HepG2 (cell line): ENCODE measurements at regions not wholly inside any gene's neighbourhood (a gene's known extent, or its start where the extent isn't known, plus 50 kb on each side); places are given as distances from the start of the nearest gene placed in this dataset.

Experiments
- ATAC-seq: fragments of 200-7000 bp; cut with Tn5 transposase; 3 replicates; pipeline ENCODE4 v1.9.1; 2020; ENCODE audit warnings: mild to moderate bottlenecking, moderate library complexity
- BruUV-seq: library from RNA; stranded (reverse); fragments of 400-500 nt; replicated peaks from 2 replicates; lab custom pipeline; 2021; lab: Mats Ljungman, UMichigan
- CTCF ChIA-PET: fragments of 300-600 bp; formaldehyde crosslinking; extraction: SDS; loops from one replicate; lab custom pipeline; 2021; ENCODE audit warnings: low total read pairs, inconsistent platforms, low intra/inter-chr PET ratio; lab: Yijun Ruan, JAX
- POLR2A ChIA-PET: fragments of 350-600 bp; sonication (Branson Sonifier 250); formaldehyde crosslinking; loops from one replicate; lab custom pipeline; 2020; ENCODE audit warnings: antibody characterized with exemption, inconsistent platforms; lab: Yijun Ruan, JAX
- DNase-seq: peaks from one replicate; pipeline ENCODE4 v3.0.0-alpha.2; 2015; ENCODE audit warnings: low spot score
- FAIRE-seq: peaks from 3 replicates; lab custom pipeline; 2011; peaks lifted over from hg19 to GRCh38; lab: Jason Lieb, UNC
- H2AFZ ChIP-seq: one replicate; pipeline ENCODE4 v1.6.1; 2011; ENCODE audit warnings: low read length, inconsistent platforms
- H3K27ac ChIP-seq: fragments of 300-600 bp; 3 replicates; pipeline ENCODE4 v1.8.0; 2011; ENCODE audit warnings: mixed run types, mild to moderate bottlenecking, mixed read lengths, low read length, inconsistent platforms; ENCODE audit not compliant: insufficient read depth; ENCODE audit errors: extremely low read length
- H3K27me3 ChIP-seq, 2 experiments: fragments of 200-600 bp in 1 of 2; 2 replicates in 1 of 2; 3 replicates in 1 of 2; pipeline versions ENCODE4 v1.6.0 to v1.8.0; 2011; ENCODE audit warnings: low read length in 2 of 2, mild to moderate bottlenecking in 2 of 2, moderate library complexity in 2 of 2, inconsistent platforms in 1 of 2; ENCODE audit not compliant: insufficient read depth in 2 of 2, control insufficient read depth in 1 of 2
- H3K36me3 ChIP-seq, 2 experiments: fragments of 200-600 bp in 1 of 2; replicated peaks in 1 of 2; 2 replicates in 1 of 2; 3 replicates in 1 of 2; pipeline versions ENCODE4 v1.5.1 to v1.8.0; 2011; ENCODE audit warnings: low read length in 2 of 2, inconsistent platforms in 1 of 2; ENCODE audit not compliant: insufficient read depth in 2 of 2, control insufficient read depth in 1 of 2
- H3K4me1 ChIP-seq: 2 replicates; pipeline ENCODE4 v1.5.1; 2012; ENCODE audit warnings: low read length, inconsistent platforms; ENCODE audit not compliant: insufficient read depth
- H3K4me2 ChIP-seq: 2 replicates; pipeline ENCODE4 v1.6.0; 2011; ENCODE audit warnings: low read depth, low read length, inconsistent platforms
- H3K4me3 ChIP-seq, 3 experiments: fragments of 200-600 bp in 1 of 3; sonication (generic), shearing (Covaris generic) in 1 of 3; replicated peaks in 1 of 3; 2 replicates each; pipeline ENCODE4 v1.5.1; 2011 to 2016; ENCODE audit warnings: low read length in 3 of 3, inconsistent platforms in 2 of 3, low read depth in 2 of 3, mild to moderate bottlenecking in 2 of 3, control low read depth in 1 of 3, mixed read lengths in 1 of 3; ENCODE audit not compliant: insufficient read depth in 1 of 3
- H3K79me2 ChIP-seq: one replicate; pipeline ENCODE4 v1.6.1; 2011; ENCODE audit warnings: low read length, inconsistent platforms; ENCODE audit not compliant: insufficient read depth
- H3K9ac ChIP-seq: 2 replicates; pipeline ENCODE4 v1.6.0; 2011; ENCODE audit warnings: mild to moderate bottlenecking, low read depth, low read length, inconsistent platforms; ENCODE audit not compliant: insufficient read depth
- H3K9me3 ChIP-seq: 2 replicates; pipeline ENCODE4 v1.5.1; 2012; ENCODE audit warnings: mild to moderate bottlenecking, low read length
- H4K20me1 ChIP-seq: 2 replicates; pipeline ENCODE4 v1.6.0; 2011; ENCODE audit warnings: inconsistent platforms, mild to moderate bottlenecking, low read length, moderate library complexity; ENCODE audit not compliant: insufficient read depth
- GABPB1 ChIP-seq: IDR thresholded peaks from 2 replicates; pipeline ENCODE4 v1.6.1; 2016; ENCODE audit warnings: mild to moderate bottlenecking, missing genetic modification reagents, moderate library complexity, missing compliant biosample characterization
- HMG20B ChIP-seq: conservative IDR thresholded peaks from 2 replicates; pipeline ENCODE4 v1.6.1; 2016; ENCODE audit warnings: missing genetic modification reagents, missing compliant biosample characterization
- MAF1 ChIP-seq: sonication (generic); formaldehyde crosslinking; IDR thresholded peaks from 2 replicates; pipeline ENCODE4 v1.5.0; 2020; ENCODE audit warnings: missing genetic modification reagents, borderline replicate concordance
- NCOA5 ChIP-seq: sonication (generic); formaldehyde crosslinking; IDR thresholded peaks from 2 replicates; pipeline ENCODE4 v1.4.0; 2020; ENCODE audit warnings: missing genetic modification reagents
- NR2F1 ChIP-seq, 2 experiments: fragments of 450-650 bp in 1 of 2; formaldehyde crosslinking in 1 of 2; IDR thresholded peaks; 2 replicates each; pipeline versions ENCODE4 v1.5.0 to v1.6.1; 2016 to 2020; ENCODE audit warnings: mild to moderate bottlenecking in 1 of 2, missing compliant biosample characterization in 1 of 2, missing genetic modification reagents in 1 of 2, moderate library complexity in 1 of 2
- SP2 ChIP-seq: sonication (generic); formaldehyde crosslinking; IDR thresholded peaks from 2 replicates; pipeline ENCODE4 v1.5.1; 2020; ENCODE audit warnings: mild to moderate bottlenecking, missing genetic modification reagents
- STAG1 ChIP-seq: sonication (generic); formaldehyde crosslinking; IDR thresholded peaks from 2 replicates; pipeline ENCODE4 v1.4.0; 2020; ENCODE audit warnings: missing genetic modification reagents
- ZEB1 ChIP-seq: IDR thresholded peaks from 2 replicates; pipeline ENCODE4 v1.6.1; 2012; ENCODE audit warnings: mild to moderate bottlenecking, low read depth, inconsistent platforms; ENCODE audit not compliant: insufficient replicate concordance
- ZFP1 ChIP-seq: IDR thresholded peaks from 2 replicates; pipeline ENCODE4 v1.6.1; 2016
- ZFY ChIP-seq: sonication (generic); formaldehyde crosslinking; IDR thresholded peaks from 2 replicates; pipeline ENCODE4 v1.4.0; 2020; ENCODE audit warnings: missing genetic modification reagents
- ZNF274 ChIP-seq: sonication (generic); formaldehyde crosslinking; IDR thresholded peaks from 2 replicates; pipeline ENCODE4 v1.5.1; 2020; ENCODE audit warnings: mild to moderate bottlenecking, missing genetic modification reagents
- ZNF326 ChIP-seq: sonication (generic); formaldehyde crosslinking; IDR thresholded peaks from 2 replicates; pipeline ENCODE4 v1.4.0; 2020; ENCODE audit warnings: missing genetic modification reagents, borderline replicate concordance
- ZNF746 ChIP-seq: sonication (generic); formaldehyde crosslinking; IDR thresholded peaks from 2 replicates; pipeline ENCODE4 v1.8.0; 2022; ENCODE audit warnings: mild to moderate bottlenecking, missing genetic modification reagents
- ZNF782 ChIP-seq: sonication (generic); formaldehyde crosslinking; IDR thresholded peaks from 2 replicates; pipeline ENCODE4 v1.4.0; 2020; ENCODE audit warnings: missing genetic modification reagents, mild to moderate bottlenecking, borderline replicate concordance
- WGBS: methylation state at CpG from one replicate; pipeline ENCODE4 v1.1.6; 2017; ENCODE audit warnings: low lambda C conversion rate; 5-methylcytosine and 5-hydroxymethylcytosine counted together
- in situ Hi-C: cut with HindIII; loops from 2 replicates; pipeline ENCODE4 v1.10.0; 2017; ENCODE audit warnings: low pct_unique_long_range_greater_than_20kb; ENCODE audit not compliant: extremely low pct_ligation_motif_present
- intact Hi-C: fragments of 100-400 bp; cut with micrococcal nuclease; formaldehyde crosslinking; loops from one replicate; pipeline ENCODE4 v1.10.0; 2022; ENCODE audit not compliant: unreplicated experiment
- TF ChIP-seq, protein P1 (sequence below): IDR thresholded peaks from 2 replicates; pipeline ENCODE4 v1.6.1; 2018; ENCODE audit warnings: missing genetic modification reagents
- TF ChIP-seq, protein P2 (sequence below): sonication (generic); formaldehyde crosslinking; conservative IDR thresholded peaks from 2 replicates; pipeline ENCODE4 v1.8.0; 2022; ENCODE audit warnings: low read depth, missing genetic modification reagents

DNA sequence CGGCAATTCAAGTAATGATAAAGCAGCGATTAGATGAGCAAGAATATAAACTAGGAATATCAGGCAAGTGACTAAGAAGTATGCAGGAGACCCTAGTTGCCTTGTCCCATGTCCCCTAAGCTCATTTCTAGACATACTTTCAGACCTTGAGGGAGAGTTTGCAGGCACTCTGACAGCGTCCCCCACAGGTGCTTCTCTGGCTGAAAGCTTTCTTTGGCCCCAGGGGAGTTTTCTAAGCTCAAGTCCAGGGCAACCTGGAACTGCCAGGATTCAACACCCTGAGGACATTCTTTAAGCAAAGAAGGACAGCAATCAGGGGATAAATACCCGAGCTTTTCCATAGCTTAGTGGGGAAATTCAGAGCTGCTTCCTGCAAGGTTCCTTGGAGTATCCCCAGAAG lies 308.1 kb upstream of the CHST9 start:
- Histone ChIP-seq H3K9me3 (no peaks in the 10 kb centered on the region), H3K4me2 (no peak overlapping the region), H3K79me2 (no peaks in the 10 kb centered on the region), H3K9ac (no peak overlapping the region), H4K20me1 (no peaks in the 10 kb centered on the region), H3K4me3 (no peak overlapping the region), H3K4me1 (peaks cover under 1% of the 10 kb centered on the region; the same call in 1 of the 2 replicates), H3K36me3 (no peaks in the 10 kb centered on the region), H3K27ac (no peak overlapping the region), H3K27me3 (no peaks in the 10 kb centered on the region), H2AFZ (no peak overlapping the region)
- 32% methylated on average over 3 of the region's 4 CpGs for WGBS
- in situ Hi-C loops = no loop called here
- TF ChIP-seq ZNF746 (no peak), MAF1 (CRISPR knock-in tag) (no peak), ZFY (CRISPR knock-in tag) (no peak), SP2 (CRISPR knock-in tag) (no peak), NR2F1 (CRISPR knock-in tag; IDR thresholded peaks at IDR 0.05) (no peak), NCOA5 (CRISPR knock-in tag) (no peak), ZEB1 (no peak), ZNF782 (no peak), GABPB1 (CRISPR knock-in tag) (no peak), STAG1 (CRISPR knock-in tag) (no peak), ZNF326 (CRISPR knock-in tag) (no peak), ZFP1 (CRISPR knock-in tag) (no peak), ZNF274 (CRISPR knock-in tag) (no peak), HMG20B (CRISPR knock-in tag) (no peak)
- TF ChIP-seq, protein P1, sequence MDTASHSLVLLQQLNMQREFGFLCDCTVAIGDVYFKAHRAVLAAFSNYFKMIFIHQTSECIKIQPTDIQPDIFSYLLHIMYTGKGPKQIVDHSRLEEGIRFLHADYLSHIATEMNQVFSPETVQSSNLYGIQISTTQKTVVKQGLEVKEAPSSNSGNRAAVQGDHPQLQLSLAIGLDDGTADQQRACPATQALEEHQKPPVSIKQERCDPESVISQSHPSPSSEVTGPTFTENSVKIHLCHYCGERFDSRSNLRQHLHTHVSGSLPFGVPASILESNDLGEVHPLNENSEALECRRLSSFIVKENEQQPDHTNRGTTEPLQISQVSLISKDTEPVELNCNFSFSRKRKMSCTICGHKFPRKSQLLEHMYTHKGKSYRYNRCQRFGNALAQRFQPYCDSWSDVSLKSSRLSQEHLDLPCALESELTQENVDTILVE (CRISPR knock-in tag) = no peak
- TF ChIP-seq, protein P2, sequence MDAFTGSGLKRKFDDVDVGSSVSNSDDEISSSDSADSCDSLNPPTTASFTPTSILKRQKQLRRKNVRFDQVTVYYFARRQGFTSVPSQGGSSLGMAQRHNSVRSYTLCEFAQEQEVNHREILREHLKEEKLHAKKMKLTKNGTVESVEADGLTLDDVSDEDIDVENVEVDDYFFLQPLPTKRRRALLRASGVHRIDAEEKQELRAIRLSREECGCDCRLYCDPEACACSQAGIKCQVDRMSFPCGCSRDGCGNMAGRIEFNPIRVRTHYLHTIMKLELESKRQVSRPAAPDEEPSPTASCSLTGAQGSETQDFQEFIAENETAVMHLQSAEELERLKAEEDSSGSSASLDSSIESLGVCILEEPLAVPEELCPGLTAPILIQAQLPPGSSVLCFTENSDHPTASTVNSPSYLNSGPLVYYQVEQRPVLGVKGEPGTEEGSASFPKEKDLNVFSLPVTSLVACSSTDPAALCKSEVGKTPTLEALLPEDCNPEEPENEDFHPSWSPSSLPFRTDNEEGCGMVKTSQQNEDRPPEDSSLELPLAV (CRISPR knock-in tag) = no peak
- FAIRE-seq (no peak), ATAC-seq (no peak), DNase-seq (no peak)
- intact Hi-C loops = no loop called here
- CTCF ChIA-PET = no interaction called here
- POLR2A ChIA-PET = no interaction called here
- no TSS peak for BruUV-seq
